Astrocyte (in vitro differentiated cells and primary cell): ENCODE measurements at regions not wholly inside any gene's neighbourhood (a gene's known extent, or its start where the extent isn't known, plus 50 kb on each side); places are given as distances from the start of the nearest gene placed in this dataset.
A peak's percentile ranks its signal among the peaks of the same experiment; 100 is the strongest.

Experiments used
- DNase-seq: peaks from one replicate; pipeline ENCODE4 v3.0.0-alpha.2; 2010; ENCODE audit warnings: low read depth
- FAIRE-seq: peaks from 2 replicates; lab custom pipeline; 2011; peaks lifted over from hg19 to GRCh38; lab: Jason Lieb, UNC
- H2AFZ ChIP-seq: 2 replicates; pipeline ENCODE4 v1.6.0; 2012; ENCODE audit warnings: low read depth, low read length, inconsistent platforms
- H3K27ac ChIP-seq: 2 replicates; pipeline ENCODE4 v1.5.1; 2011; ENCODE audit warnings: low read depth, low read length, inconsistent platforms
- H3K27me3 ChIP-seq: 2 replicates; pipeline ENCODE4 v1.6.0; 2011; ENCODE audit warnings: low read length, inconsistent platforms; ENCODE audit not compliant: insufficient read depth
- H3K36me3 ChIP-seq: 2 replicates; pipeline ENCODE4 v1.5.1; 2011; ENCODE audit warnings: low read length, inconsistent platforms; ENCODE audit not compliant: insufficient read depth
- H3K4me1 ChIP-seq: 2 replicates; pipeline ENCODE4 v1.5.1; 2011; ENCODE audit warnings: low read length, inconsistent platforms; ENCODE audit not compliant: insufficient read depth
- H3K4me2 ChIP-seq: 2 replicates; pipeline ENCODE4 v1.6.0; 2012; ENCODE audit warnings: low read length, inconsistent platforms
- H3K4me3 ChIP-seq: 2 replicates; pipeline ENCODE4 v1.5.1; 2011; ENCODE audit warnings: low read depth, mild to moderate bottlenecking, low read length, inconsistent platforms; ENCODE audit not compliant: insufficient read depth
- H3K79me2 ChIP-seq: 2 replicates; pipeline ENCODE4 v1.6.0; 2012; ENCODE audit warnings: mild to moderate bottlenecking, low read length, inconsistent platforms; ENCODE audit not compliant: insufficient read depth
- H3K9ac ChIP-seq: 2 replicates; pipeline ENCODE4 v1.6.0; 2012; ENCODE audit warnings: mild to moderate bottlenecking, low read length, inconsistent platforms
- H3K9me3 ChIP-seq: 2 replicates; pipeline ENCODE4 v1.5.1; 2012; ENCODE audit warnings: low read depth, mild to moderate bottlenecking, low read length, inconsistent platforms; ENCODE audit not compliant: insufficient read depth
- H4K20me1 ChIP-seq: 2 replicates; pipeline ENCODE4 v1.6.0; 2012; ENCODE audit warnings: low read length, inconsistent platforms; ENCODE audit not compliant: insufficient read depth
- H3K27ac Mint-ChIP-seq: one replicate; pipeline ENCODE4 v1.8.0; 2021; ENCODE audit warnings: mild to moderate bottlenecking, mixed read lengths; ENCODE audit not compliant: unreplicated experiment
- H3K27me3 Mint-ChIP-seq: one replicate; pipeline ENCODE4 v1.8.0; 2021; ENCODE audit warnings: low read depth, mixed read lengths; ENCODE audit not compliant: unreplicated experiment
- H3K36me3 Mint-ChIP-seq: one replicate; pipeline ENCODE4 v1.8.0; 2021; ENCODE audit warnings: low read depth, mixed read lengths; ENCODE audit not compliant: unreplicated experiment
- H3K4me1 Mint-ChIP-seq: one replicate; pipeline ENCODE4 v1.8.0; 2021; ENCODE audit warnings: low read depth, mixed read lengths; ENCODE audit not compliant: unreplicated experiment
- H3K4me3 Mint-ChIP-seq: one replicate; pipeline ENCODE4 v1.8.0; 2021; ENCODE audit warnings: mild to moderate bottlenecking, moderate library complexity, mixed read lengths; ENCODE audit not compliant: unreplicated experiment
- H3K9me3 Mint-ChIP-seq: one replicate; pipeline ENCODE4 v1.8.0; 2021; ENCODE audit warnings: mild to moderate bottlenecking, mixed read lengths; ENCODE audit not compliant: unreplicated experiment
- CTCF ChIP-seq: IDR thresholded peaks from 2 replicates; pipeline ENCODE4 v1.5.1; 2011; ENCODE audit warnings: low read depth, mild to moderate bottlenecking, inconsistent platforms, low read length, moderate library complexity; ENCODE audit not compliant: insufficient read depth
- EZH2 ChIP-seq: IDR thresholded peaks from 2 replicates; pipeline ENCODE4 v1.6.1; 2012; ENCODE audit warnings: mild to moderate bottlenecking, low read length, inconsistent platforms; ENCODE audit not compliant: insufficient read depth

DNA sequence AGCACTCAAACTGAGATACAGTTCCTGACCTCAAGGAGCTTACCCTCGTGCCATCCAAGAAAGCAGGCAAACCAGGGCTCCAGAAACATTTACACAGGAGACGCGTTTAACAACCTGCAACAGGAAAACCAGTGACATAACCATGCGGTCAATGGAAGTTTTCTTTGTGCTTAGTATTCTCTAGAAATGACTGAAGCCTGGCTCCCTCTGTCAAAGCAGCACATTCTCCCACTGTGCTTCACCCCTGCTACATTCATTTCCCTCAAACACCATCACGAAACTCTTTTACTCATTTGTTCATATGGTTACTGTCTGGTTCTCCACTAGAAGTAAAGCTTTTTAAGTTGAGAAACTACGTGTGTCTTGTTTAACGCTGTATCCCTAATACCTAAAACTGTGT lies 161.3 kb upstream of the CCND2 start:
- no peak overlapping the region for H3K27ac ChIP-seq
- H3K9ac ChIP-seq = no peak overlapping the region
- Mint-ChIP-seq H3K36me3 (no peaks in the 10 kb centered on the region), H3K9me3 (no peaks in the 10 kb centered on the region), H3K4me1 (peaks cover 37% of the 10 kb centered on the region), H3K4me3 (no peak overlapping the region), H3K27ac (peak overlapping the region; percentile 73), H3K27me3 (peaks cover 6% of the 10 kb centered on the region)
- FAIRE-seq (no peak), DNase-seq (no peak)
- no peaks in the 10 kb centered on the region for H3K79me2 ChIP-seq
- H4K20me1 ChIP-seq = no peaks in the 10 kb centered on the region
- H2AFZ ChIP-seq = no peak overlapping the region
- peaks cover 11% of the 10 kb centered on the region for H3K4me1 ChIP-seq
- no peaks in the 10 kb centered on the region for H3K36me3 ChIP-seq
- no peaks in the 10 kb centered on the region for H3K27me3 ChIP-seq
- no peak overlapping the region for H3K4me3 ChIP-seq
- no peaks in the 10 kb centered on the region for H3K9me3 ChIP-seq
- TF ChIP-seq EZH2 (no peak), CTCF (no peak)
- no peak overlapping the region for H3K4me2 ChIP-seq

GRCh38 chr12:4111010-4111409 lies 162.6 kb upstream of the CCND2 start:
- Histone ChIP-seq H3K9me3 (no peaks in the 10 kb centered on the region), H3K27me3 (no peaks in the 10 kb centered on the region), H3K36me3 (no peaks in the 10 kb centered on the region), H4K20me1 (no peaks in the 10 kb centered on the region), H3K9ac (no peak overlapping the region), H3K4me3 (no peak overlapping the region), H3K4me1 (no peaks in the 10 kb centered on the region), H2AFZ (no peak overlapping the region), H3K79me2 (no peaks in the 10 kb centered on the region), H3K27ac (no peak overlapping the region), H3K4me2 (no peak overlapping the region)
- H3K4me1 Mint-ChIP-seq = peaks cover 24% of the 10 kb centered on the region
- no peak for FAIRE-seq
- no peaks in the 10 kb centered on the region for H3K36me3 Mint-ChIP-seq
- H3K9me3 Mint-ChIP-seq = no peaks in the 10 kb centered on the region
- no peak overlapping the region for H3K27ac Mint-ChIP-seq
- H3K4me3 Mint-ChIP-seq = no peak overlapping the region
- peaks cover 9% of the 10 kb centered on the region for H3K27me3 Mint-ChIP-seq
- no peak for TF ChIP-seq EZH2
- no peak for TF ChIP-seq CTCF
- no peak for DNase-seq

DNA sequence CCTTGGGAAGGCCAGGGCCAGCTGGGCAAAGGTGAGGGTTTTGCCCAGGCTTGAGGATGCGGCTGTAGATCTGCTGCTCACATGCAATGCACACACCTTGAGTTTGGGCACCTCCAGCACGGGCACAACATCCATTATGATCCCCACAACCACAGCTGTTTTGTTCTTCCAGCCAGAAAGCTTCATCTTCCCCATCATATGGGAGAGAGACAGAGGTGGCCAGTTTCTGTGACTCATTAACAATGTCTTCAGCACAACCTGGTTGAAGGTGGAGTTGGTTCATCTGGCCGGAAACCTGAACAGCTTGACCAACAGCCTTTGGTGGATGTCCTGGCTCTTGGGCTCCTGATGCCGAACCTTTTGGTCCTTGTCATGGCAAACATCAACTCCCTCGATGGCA lies 163.7 kb upstream of the CCND2 start:
- Mint-ChIP-seq H3K27ac (no peak overlapping the region), H3K36me3 (no peaks in the 10 kb centered on the region), H3K9me3 (no peaks in the 10 kb centered on the region), H3K4me3 (no peak overlapping the region), H3K27me3 (peaks cover 14% of the 10 kb centered on the region), H3K4me1 (peaks cover 17% of the 10 kb centered on the region)
- Histone ChIP-seq H3K79me2 (no peaks in the 10 kb centered on the region), H3K4me2 (no peak overlapping the region), H3K4me1 (no peaks in the 10 kb centered on the region), H4K20me1 (no peaks in the 10 kb centered on the region), H2AFZ (no peak overlapping the region), H3K9me3 (no peaks in the 10 kb centered on the region), H3K27ac (no peak overlapping the region), H3K36me3 (no peaks in the 10 kb centered on the region), H3K4me3 (no peak overlapping the region), H3K9ac (no peak overlapping the region), H3K27me3 (no peaks in the 10 kb centered on the region)
- FAIRE-seq (no peak), DNase-seq (no peak)
- TF ChIP-seq EZH2 (no peak), CTCF (no peak)
